DND-41 (cell line): ENCODE measurements at regions not wholly inside any gene's neighbourhood (a gene's known extent, or its start where the extent isn't known, plus 50 kb on each side); places are given as distances from the start of the nearest gene placed in this dataset.

Source experiments
- ATAC-seq: fragments of 200-7000 bp; cut with Tn5 transposase; 3 replicates; pipeline ENCODE4 v1.9.1; 2021; ENCODE audit warnings: low read depth; ENCODE audit not compliant: insufficient read depth
- DNase-seq: peaks from one replicate; pipeline ENCODE4 v3.0.0-alpha.2; 2020
- H2AFZ ChIP-seq: 2 replicates; pipeline ENCODE4 v1.6.0; 2012; ENCODE audit warnings: low read depth, low read length
- H3K27ac ChIP-seq: 2 replicates; pipeline ENCODE4 v1.5.1; 2012; ENCODE audit warnings: low read length, inconsistent platforms
- H3K27me3 ChIP-seq: fragments of 200-600 bp; sonication (generic); 2 replicates; pipeline ENCODE4 v1.6.0; 2012; ENCODE audit warnings: low read length, mild to moderate bottlenecking, inconsistent platforms; ENCODE audit not compliant: insufficient read depth, poor library complexity
- H3K36me3 ChIP-seq: 2 replicates; pipeline ENCODE4 v1.5.1; 2012; ENCODE audit warnings: low read length, inconsistent platforms; ENCODE audit not compliant: insufficient read depth
- H3K4me1 ChIP-seq: 2 replicates; pipeline ENCODE4 v1.5.1; 2012; ENCODE audit warnings: mild to moderate bottlenecking, low read length; ENCODE audit not compliant: insufficient read depth
- H3K4me2 ChIP-seq: 2 replicates; pipeline ENCODE4 v1.6.0; 2012; ENCODE audit warnings: mild to moderate bottlenecking, moderate library complexity, low read length, inconsistent platforms; ENCODE audit not compliant: insufficient read depth
- H3K4me3 ChIP-seq, 2 experiments: fragments of 200-600 bp in 1 of 2; shearing (Covaris generic) in 1 of 2; 2 replicates each; pipeline ENCODE4 v1.5.1; 2012 to 2016; ENCODE audit warnings: inconsistent platforms in 2 of 2, low read length in 2 of 2, mild to moderate bottlenecking in 2 of 2, low read depth in 1 of 2, moderate library complexity in 1 of 2
- H3K79me2 ChIP-seq: 2 replicates; pipeline ENCODE4 v1.6.0; 2012; ENCODE audit warnings: low read length, inconsistent platforms; ENCODE audit not compliant: insufficient read depth
- H3K9ac ChIP-seq: 2 replicates; pipeline ENCODE4 v1.6.0; 2012; ENCODE audit warnings: low read depth, mild to moderate bottlenecking, inconsistent platforms, low read length, moderate library complexity
- H3K9me3 ChIP-seq: 2 replicates; pipeline ENCODE4 v1.5.1; 2012; ENCODE audit warnings: low read length, moderate library complexity, mild to moderate bottlenecking, inconsistent platforms; ENCODE audit not compliant: insufficient read depth, severe bottlenecking
- H4K20me1 ChIP-seq: 2 replicates; pipeline ENCODE4 v1.6.0; 2012; ENCODE audit warnings: low read length; ENCODE audit not compliant: insufficient read depth
- CTCF ChIP-seq: IDR thresholded peaks from 2 replicates; pipeline ENCODE4 v1.5.1; 2012; ENCODE audit warnings: borderline replicate concordance, low read length, moderate library complexity, mild to moderate bottlenecking; ENCODE audit not compliant: poor library complexity, severe bottlenecking; ENCODE audit errors: extremely low read depth
- EZH2 ChIP-seq: IDR thresholded peaks from 3 replicates; pipeline ENCODE4 v1.6.1; 2012; ENCODE audit warnings: borderline replicate concordance, low read depth, mild to moderate bottlenecking, moderate library complexity, low read length, inconsistent platforms; ENCODE audit not compliant: severe bottlenecking

DNA sequence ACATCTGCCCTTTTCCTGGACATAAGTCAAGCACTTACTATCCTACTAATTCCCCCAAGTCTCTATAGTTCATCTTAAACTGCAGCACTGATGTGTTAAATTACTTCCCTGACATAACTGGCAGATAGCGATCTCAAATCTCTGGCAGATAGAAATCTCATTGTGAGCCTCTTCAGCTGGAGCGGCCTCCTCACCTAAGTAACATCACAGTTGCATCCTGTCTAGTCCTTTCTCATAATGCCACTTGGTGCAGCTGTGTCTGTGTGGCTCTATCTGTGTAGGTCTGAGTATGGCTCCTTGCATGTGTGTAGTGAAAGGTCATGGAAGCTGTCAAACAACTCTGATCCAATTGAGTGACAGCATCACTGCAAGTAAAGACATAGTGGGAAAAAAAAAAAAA is 53.6 kb upstream of the FST start:
- H3K4me2 ChIP-seq: no peak overlapping the region
- H3K27me3 ChIP-seq: peaks cover 8% of the 10 kb centered on the region
- H2AFZ ChIP-seq: no peak overlapping the region
- H3K79me2 ChIP-seq: no peaks in the 10 kb centered on the region
- H4K20me1 ChIP-seq: no peaks in the 10 kb centered on the region
- DNase-seq (peak; percentile 35), ATAC-seq (peak; percentile 87)
- no peaks in the 10 kb centered on the region for H3K4me1 ChIP-seq
- TF ChIP-seq EZH2: no peak
- no peak for TF ChIP-seq CTCF
- no peak overlapping the region for H3K9ac ChIP-seq
- no peak overlapping the region for H3K4me3 ChIP-seq
- no peaks in the 10 kb centered on the region for H3K36me3 ChIP-seq
- no peaks in the 10 kb centered on the region for H3K9me3 ChIP-seq
- no peak overlapping the region for H3K27ac ChIP-seq

DNA sequence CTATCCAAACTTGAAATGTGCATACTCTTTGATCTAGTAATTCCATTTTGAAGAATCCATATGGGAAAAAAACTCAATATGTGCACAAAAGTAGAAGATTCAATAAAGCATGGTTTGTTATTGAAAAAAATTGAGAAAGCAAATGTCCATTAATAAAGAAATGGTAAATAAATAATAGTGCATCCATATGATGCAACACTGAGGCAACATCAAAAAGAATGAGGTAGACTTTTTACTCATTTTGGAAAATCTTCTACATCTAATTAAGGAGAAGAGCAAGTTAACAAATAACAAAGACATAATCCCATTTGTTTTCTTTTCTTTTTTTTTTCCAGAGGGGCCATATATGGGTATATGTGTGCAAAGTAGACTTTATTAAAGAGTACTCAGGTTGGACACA is 52.5 kb upstream of the FST start:
- no peaks in the 10 kb centered on the region for H3K36me3 ChIP-seq
- ATAC-seq: no peak
- TF ChIP-seq CTCF (no peak), EZH2 (no peak)
- H3K4me1 ChIP-seq: no peaks in the 10 kb centered on the region
- no peak for DNase-seq
- H3K4me2 ChIP-seq: no peak overlapping the region
- H3K4me3 ChIP-seq: no peak overlapping the region
- H3K27me3 ChIP-seq: peaks cover 5% of the 10 kb centered on the region
- no peak overlapping the region for H3K27ac ChIP-seq
- H4K20me1 ChIP-seq: no peaks in the 10 kb centered on the region
- H2AFZ ChIP-seq: no peak overlapping the region
- no peaks in the 10 kb centered on the region for H3K79me2 ChIP-seq
- no peaks in the 10 kb centered on the region for H3K9me3 ChIP-seq
- H3K9ac ChIP-seq: no peak overlapping the region

DNA sequence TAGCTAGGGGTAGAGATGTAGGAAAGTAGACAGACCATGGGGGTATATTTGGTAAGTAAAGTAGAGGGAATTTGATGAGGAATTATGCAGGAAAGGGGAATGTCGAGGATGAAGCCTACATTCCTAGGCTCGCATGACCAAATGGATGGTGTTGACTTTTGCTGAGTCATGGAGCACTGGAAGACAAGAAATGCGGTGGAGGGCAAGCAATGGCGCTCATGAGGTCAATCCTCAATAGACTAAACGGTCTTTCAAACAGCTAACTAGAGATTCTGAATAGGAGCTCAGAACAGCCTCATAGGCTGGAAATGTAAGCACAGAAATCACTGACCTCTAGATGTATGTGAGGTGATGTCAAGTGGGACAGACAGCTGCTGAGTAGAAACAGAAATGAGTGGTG is 50.7 kb upstream of the FST start:
- Histone ChIP-seq H3K4me3 (no peak overlapping the region), H3K36me3 (no peaks in the 10 kb centered on the region), H4K20me1 (no peaks in the 10 kb centered on the region), H3K27me3 (peaks cover 5% of the 10 kb centered on the region), H3K9ac (no peak overlapping the region), H3K9me3 (no peaks in the 10 kb centered on the region), H3K4me1 (no peaks in the 10 kb centered on the region), H3K4me2 (no peak overlapping the region), H3K27ac (no peak overlapping the region), H3K79me2 (no peaks in the 10 kb centered on the region), H2AFZ (no peak overlapping the region)
- no peak for DNase-seq
- TF ChIP-seq CTCF: no peak
- no peak for ATAC-seq

- DNase-seq (no peak), ATAC-seq (no peak)
- Histone ChIP-seq H3K4me3 (no peak overlapping the region), H3K4me2 (no peak overlapping the region), H2AFZ (no peak overlapping the region), H3K4me1 (no peaks in the 10 kb centered on the region), H3K9me3 (no peaks in the 10 kb centered on the region), H4K20me1 (no peaks in the 10 kb centered on the region), H3K79me2 (no peaks in the 10 kb centered on the region), H3K9ac (no peak overlapping the region), H3K27me3 (peaks cover 5% of the 10 kb centered on the region), H3K27ac (no peak overlapping the region), H3K36me3 (no peaks in the 10 kb centered on the region)
- TF ChIP-seq EZH2: no peak
- peak; percentile 16 for TF ChIP-seq CTCF
These were observed 49.7 kb upstream of the FST start for GRCh38 chr5:53430618-53431252.
